ENCODE measurements at regions not wholly inside any gene's neighbourhood (a gene's known extent, or its start where the extent isn't known, plus 50 kb on each side); places are given as distances from the start of the nearest gene placed in this dataset.

GRCh38 chr14:46074061-46074460 is 577.5 kb downstream of the RPL10L start:
- H3K36me3 ChIP-seq (ENCODE audit: low read length), result no peaks in the 10 kb centered on the region
- no peaks in the 10 kb centered on the region for H4K20me1 ChIP-seq (ENCODE audit: low read depth, low read length)

GRCh38 chr14:46063872-46064271 is 587.7 kb downstream of the RPL10L start:
- Histone ChIP-seq H3K9ac (ENCODE audit: low read length) (no peak overlapping the region), H3K27me3 (ENCODE audit: low read length) (no peaks in the 10 kb centered on the region), H4K20me1 (ENCODE audit: low read depth, low read length) (no peaks in the 10 kb centered on the region), H3K4me3 (ENCODE audit: insufficient read depth, low read length, poor library complexity, severe bottlenecking) (no peak overlapping the region), H2AFZ (ENCODE audit: low read depth, low read length, severe bottlenecking) (no peak overlapping the region), H3K79me2 (ENCODE audit: insufficient read depth, low read length) (no peaks in the 10 kb centered on the region), H3K9me3 (ENCODE audit: insufficient read depth, low read length) (no peaks in the 10 kb centered on the region), H3K27ac (ENCODE audit: low read depth, low read length) (no peak overlapping the region), H3F3A (ENCODE audit: insufficient read depth) (no peaks in the 10 kb centered on the region), H3K4me2 (ENCODE audit: low read depth, low read length, poor library complexity, severe bottlenecking) (no peak overlapping the region), H3K36me3 (ENCODE audit: low read length) (no peaks in the 10 kb centered on the region), H3K9me2 (replicated peaks; ENCODE audit: insufficient read depth, low read length) (no peaks in the 10 kb centered on the region)
- TF ChIP-seq EZH2phosphoT487 (conservative IDR thresholded peaks at IDR 0.05; ENCODE audit: low read length) (no peak), CTCF (IDR thresholded peaks at IDR 0.05; ENCODE audit: insufficient read depth, low read length, poor library complexity, severe bottlenecking) (no peak)

More at GRCh38 chr14:46074061-46074460, 577.5 kb downstream of the RPL10L start:
- no peaks in the 10 kb centered on the region for H3K79me2 ChIP-seq (ENCODE audit: insufficient read depth, low read length)
- H3K9me2 ChIP-seq (replicated peaks; ENCODE audit: insufficient read depth, low read length), result no peaks in the 10 kb centered on the region
- no peaks in the 10 kb centered on the region for H3K9me3 ChIP-seq (ENCODE audit: insufficient read depth, low read length)
- no peaks in the 10 kb centered on the region for H3K27me3 ChIP-seq (ENCODE audit: low read length)
- no peaks in the 10 kb centered on the region for H3F3A ChIP-seq (ENCODE audit: insufficient read depth)
- no peak overlapping the region for H3K4me2 ChIP-seq (ENCODE audit: low read depth, low read length, poor library complexity, severe bottlenecking)
- no peak for TF ChIP-seq EZH2phosphoT487 (conservative IDR thresholded peaks at IDR 0.05; ENCODE audit: low read length)
- TF ChIP-seq CTCF (IDR thresholded peaks at IDR 0.05; ENCODE audit: insufficient read depth, low read length, poor library complexity, severe bottlenecking), result no peak
- no peak overlapping the region for H2AFZ ChIP-seq (ENCODE audit: low read depth, low read length, severe bottlenecking)
- H3K4me3 ChIP-seq (ENCODE audit: insufficient read depth, low read length, poor library complexity, severe bottlenecking), result no peak overlapping the region
- no peak overlapping the region for H3K9ac ChIP-seq (ENCODE audit: low read length)
- H3K27ac ChIP-seq (ENCODE audit: low read depth, low read length), result no peak overlapping the region

GRCh38 chr14:46058964-46059563 is 592.5 kb downstream of the RPL10L start:
- H3K27me3 ChIP-seq (ENCODE audit: low read length), result no peaks in the 10 kb centered on the region
- H3K4me3 ChIP-seq (ENCODE audit: insufficient read depth, low read length, poor library complexity, severe bottlenecking), result no peak overlapping the region
- no peak overlapping the region for H2AFZ ChIP-seq (ENCODE audit: low read depth, low read length, severe bottlenecking)
- H3K9me2 ChIP-seq (replicated peaks; ENCODE audit: insufficient read depth, low read length), result no peaks in the 10 kb centered on the region
- H3F3A ChIP-seq (ENCODE audit: insufficient read depth), result no peaks in the 10 kb centered on the region
- H3K4me2 ChIP-seq (ENCODE audit: low read depth, low read length, poor library complexity, severe bottlenecking), result peak overlapping the region; percentile 6
- no peaks in the 10 kb centered on the region for H4K20me1 ChIP-seq (ENCODE audit: low read depth, low read length)
- H3K9ac ChIP-seq (ENCODE audit: low read length), result no peak overlapping the region
- no peak overlapping the region for H3K27ac ChIP-seq (ENCODE audit: low read depth, low read length)
- H3K79me2 ChIP-seq (ENCODE audit: insufficient read depth, low read length), result no peaks in the 10 kb centered on the region
- H3K9me3 ChIP-seq (ENCODE audit: insufficient read depth, low read length), result no peaks in the 10 kb centered on the region
- no peaks in the 10 kb centered on the region for H3K36me3 ChIP-seq (ENCODE audit: low read length)
- no peak for TF ChIP-seq CTCF (IDR thresholded peaks at IDR 0.05; ENCODE audit: insufficient read depth, low read length, poor library complexity, severe bottlenecking)
- no peak for TF ChIP-seq EZH2phosphoT487 (conservative IDR thresholded peaks at IDR 0.05; ENCODE audit: low read length)
